ENCODE measurements at regions not wholly inside any gene's neighbourhood (a gene's known extent, or its start where the extent isn't known, plus 50 kb on each side); places are given as distances from the start of the nearest gene placed in this dataset.
"Not testable (repeated sequence)": the region's sequence is repeated elsewhere in the genome, so short reads cannot be mapped to it uniquely, and the experiment has no call there.

GRCh38 chr13:100773923-100774663 is 99.5 kb upstream of the TMTC4 start:
- H3K4me1 Mint-ChIP-seq (ENCODE audit: low read depth), result no peaks in the 10 kb centered on the region
- ATAC-seq (no peak), DNase-seq (no peak)
- H3K27me3 Mint-ChIP-seq (ENCODE audit: low read depth), result no peaks in the 10 kb centered on the region
- H3K36me3 Mint-ChIP-seq (ENCODE audit: insufficient read depth), result no peaks in the 10 kb centered on the region
- H3K9me3 Mint-ChIP-seq, result no peaks in the 10 kb centered on the region
- H3K4me3 Mint-ChIP-seq, result no peak overlapping the region

DNA sequence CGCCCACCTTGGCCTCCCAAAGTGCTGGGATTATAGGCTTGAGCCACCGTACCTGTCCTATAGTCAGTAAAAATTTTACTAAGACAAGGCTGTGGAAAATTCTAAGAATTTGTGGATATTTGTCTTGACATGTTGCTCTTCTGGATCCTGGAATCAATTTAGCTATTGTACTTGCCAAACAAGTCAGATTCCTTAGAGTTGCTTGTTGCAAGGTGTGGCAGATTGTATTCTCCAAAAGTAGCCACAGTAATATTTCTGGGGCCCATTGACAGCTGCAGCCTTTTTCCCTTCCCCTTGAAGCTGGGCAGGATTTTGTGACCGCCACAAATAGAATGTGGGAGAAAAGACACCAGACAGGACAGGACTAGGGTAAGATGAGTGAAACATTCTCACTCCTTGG is 98.8 kb upstream of the TMTC4 start:
- H3K36me3 Mint-ChIP-seq (ENCODE audit: insufficient read depth), result no peaks in the 10 kb centered on the region
- no peaks in the 10 kb centered on the region for H3K27me3 Mint-ChIP-seq (ENCODE audit: low read depth)
- DNase-seq (no peak), ATAC-seq (no peak)
- no peaks in the 10 kb centered on the region for H3K9me3 Mint-ChIP-seq
- no peak overlapping the region for H3K4me3 Mint-ChIP-seq
- H3K4me1 Mint-ChIP-seq (ENCODE audit: low read depth), result no peaks in the 10 kb centered on the region

- Mint-ChIP-seq H3K27me3 (ENCODE audit: low read depth) (peaks cover 6% of the 10 kb centered on the region), H3K9me3 (no peaks in the 10 kb centered on the region), H3K4me3 (no peak overlapping the region), H3K4me1 (ENCODE audit: low read depth) (no peaks in the 10 kb centered on the region), H3K36me3 (ENCODE audit: insufficient read depth) (no peaks in the 10 kb centered on the region)
- no peak for DNase-seq
- no peak for ATAC-seq
Observed at GRCh38 chr13:100767192-100767591, 92.6 kb upstream of the TMTC4 start.

- H3K4me1 Mint-ChIP-seq (ENCODE audit: low read depth); DNase-seq; ATAC-seq; H3K4me3 Mint-ChIP-seq; H3K9me3 Mint-ChIP-seq; H3K36me3 Mint-ChIP-seq (ENCODE audit: insufficient read depth); H3K27me3 Mint-ChIP-seq (ENCODE audit: low read depth): not testable (repeated sequence)
Observed at GRCh38 chr13:100766570-100766969, 92.0 kb upstream of the TMTC4 start.

DNA sequence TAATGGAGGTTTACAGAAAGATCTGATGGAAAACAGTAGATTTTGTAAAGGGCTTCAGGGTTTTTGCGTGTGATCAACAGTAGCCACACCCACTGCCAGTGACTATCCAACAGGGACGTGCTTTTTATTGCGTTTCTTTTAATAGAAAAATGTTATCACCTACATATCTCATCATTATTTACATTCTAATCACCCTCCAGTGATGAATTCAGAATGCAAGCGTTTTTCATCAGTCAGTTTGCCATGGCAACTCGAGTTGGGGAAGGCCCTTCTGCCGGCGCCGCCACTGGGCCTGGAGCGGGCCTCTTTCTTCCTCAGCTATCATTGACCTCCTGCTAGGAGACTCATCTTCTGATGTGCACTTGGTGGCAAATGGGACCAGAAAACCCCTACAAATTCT is 90.3 kb upstream of the TMTC4 start:
- Mint-ChIP-seq H3K27me3 (ENCODE audit: low read depth) (peaks cover 6% of the 10 kb centered on the region), H3K4me1 (ENCODE audit: low read depth) (no peaks in the 10 kb centered on the region), H3K9me3 (no peaks in the 10 kb centered on the region), H3K4me3 (no peak overlapping the region), H3K36me3 (ENCODE audit: insufficient read depth) (no peaks in the 10 kb centered on the region)
- DNase-seq (no peak), ATAC-seq (no peak)

DNA sequence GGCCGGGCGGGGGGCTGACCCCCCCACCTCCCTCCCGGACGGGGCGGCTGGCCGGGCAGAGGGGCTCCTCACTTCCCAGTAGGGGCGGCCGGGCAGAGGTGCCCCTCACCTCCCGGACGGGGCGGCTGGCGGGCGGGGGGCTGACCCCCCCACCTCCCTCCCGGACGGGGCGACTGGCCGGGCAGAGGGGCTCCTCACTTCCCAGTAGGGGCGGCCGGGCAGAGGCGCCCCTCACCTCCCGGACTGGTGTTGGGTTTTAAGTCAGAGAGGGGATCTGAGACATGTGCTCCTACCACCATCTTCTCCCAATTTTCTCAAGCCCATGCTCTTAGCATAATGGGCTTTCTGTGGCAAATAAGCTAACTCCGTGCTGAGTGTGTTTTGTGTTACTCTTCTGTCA is 87.5 kb upstream of the TMTC4 start:
- not testable (repeated sequence) for ATAC-seq; DNase-seq; H3K4me3 Mint-ChIP-seq; H3K36me3 Mint-ChIP-seq (ENCODE audit: insufficient read depth); H3K27me3 Mint-ChIP-seq (ENCODE audit: low read depth); H3K4me1 Mint-ChIP-seq (ENCODE audit: low read depth); H3K9me3 Mint-ChIP-seq

- no peaks in the 10 kb centered on the region for H3K36me3 Mint-ChIP-seq (ENCODE audit: insufficient read depth)
- DNase-seq, result no peak
- H3K4me1 Mint-ChIP-seq (ENCODE audit: low read depth), result no peaks in the 10 kb centered on the region
- H3K27me3 Mint-ChIP-seq (ENCODE audit: low read depth), result no peaks in the 10 kb centered on the region
- H3K4me3 Mint-ChIP-seq, result no peak overlapping the region
- no peak for ATAC-seq
- H3K9me3 Mint-ChIP-seq, result no peaks in the 10 kb centered on the region
Observed at GRCh38 chr13:100755891-100756290, 81.3 kb upstream of the TMTC4 start.

DNA sequence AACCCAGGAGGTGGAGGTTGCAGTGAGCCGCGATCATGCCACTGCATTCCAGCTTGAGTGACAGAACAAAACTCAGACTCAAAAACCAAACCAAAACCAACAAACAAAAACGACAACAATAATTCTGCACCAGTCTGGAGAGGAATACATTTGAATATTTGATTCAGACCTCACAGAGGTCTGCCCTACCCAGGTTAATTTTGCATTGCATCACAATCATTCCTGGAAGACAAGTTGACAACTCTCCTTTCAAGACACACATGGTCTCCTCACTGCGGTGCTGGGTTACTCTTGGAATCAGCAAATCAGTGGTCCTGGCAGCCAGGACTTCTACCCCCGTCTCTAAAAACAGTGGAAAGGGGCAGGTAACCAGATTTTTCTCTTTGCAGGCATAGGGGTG is 79.9 kb upstream of the TMTC4 start:
- no peaks in the 10 kb centered on the region for H3K9me3 Mint-ChIP-seq
- DNase-seq (no peak), ATAC-seq (no peak)
- no peaks in the 10 kb centered on the region for H3K4me1 Mint-ChIP-seq (ENCODE audit: low read depth)
- no peak overlapping the region for H3K4me3 Mint-ChIP-seq
- no peaks in the 10 kb centered on the region for H3K36me3 Mint-ChIP-seq (ENCODE audit: insufficient read depth)
- peaks cover 2% of the 10 kb centered on the region for H3K27me3 Mint-ChIP-seq (ENCODE audit: low read depth)

- peaks cover 2% of the 10 kb centered on the region for H3K27me3 Mint-ChIP-seq (ENCODE audit: low read depth)
- DNase-seq (no peak), ATAC-seq (no peak)
- H3K4me3 Mint-ChIP-seq, result no peak overlapping the region
- H3K4me1 Mint-ChIP-seq (ENCODE audit: low read depth), result no peaks in the 10 kb centered on the region
- H3K9me3 Mint-ChIP-seq, result no peaks in the 10 kb centered on the region
- no peaks in the 10 kb centered on the region for H3K36me3 Mint-ChIP-seq (ENCODE audit: insufficient read depth)
Observed at GRCh38 chr13:100753376-100753775, 78.8 kb upstream of the TMTC4 start.

GRCh38 chr13:100751826-100752225 is 77.2 kb upstream of the TMTC4 start:
- H3K4me1 Mint-ChIP-seq (ENCODE audit: low read depth), result no peaks in the 10 kb centered on the region
- no peaks in the 10 kb centered on the region for H3K36me3 Mint-ChIP-seq (ENCODE audit: insufficient read depth)
- no peaks in the 10 kb centered on the region for H3K9me3 Mint-ChIP-seq
- ATAC-seq (no peak), DNase-seq (no peak)
- peaks cover 2% of the 10 kb centered on the region for H3K27me3 Mint-ChIP-seq (ENCODE audit: low read depth)
- no peak overlapping the region for H3K4me3 Mint-ChIP-seq

DNA sequence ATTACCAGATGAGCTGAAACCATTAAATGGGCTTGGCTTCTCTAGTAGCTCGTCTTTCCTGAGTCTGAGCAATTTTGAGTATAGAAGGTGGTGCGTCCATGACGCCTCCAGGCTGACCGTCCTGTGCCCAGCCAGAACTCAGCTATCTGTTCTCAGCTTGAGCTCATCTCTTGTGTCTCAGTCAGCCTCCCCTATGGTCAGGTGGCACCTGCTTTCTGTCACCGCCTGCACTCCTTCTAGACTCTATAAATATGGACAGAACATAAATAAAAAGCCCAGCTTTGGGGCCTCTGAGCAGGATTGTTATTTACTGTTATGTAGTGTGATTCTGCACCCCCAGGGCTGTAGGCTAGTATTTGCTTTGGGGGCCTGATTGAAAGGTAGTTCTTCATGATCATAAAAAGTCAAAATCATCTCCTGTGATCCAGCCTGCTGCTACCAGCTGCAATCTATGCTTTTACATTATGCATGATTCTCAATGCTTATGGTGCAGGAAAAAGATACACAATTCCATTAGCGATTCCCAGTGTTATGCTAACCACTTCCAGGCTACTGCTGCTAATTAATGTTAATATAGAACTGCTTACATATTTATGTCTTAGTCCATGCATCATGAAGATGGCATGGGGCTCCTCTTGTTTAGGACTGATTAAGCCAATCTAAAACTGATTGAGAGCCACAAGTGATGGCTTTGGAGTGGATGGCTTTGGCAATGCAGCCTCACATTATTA is 72.5 kb upstream of the TMTC4 start:
- DNase-seq (no peak), ATAC-seq (no peak)
- peaks cover 15% of the 10 kb centered on the region for H3K27me3 Mint-ChIP-seq (ENCODE audit: low read depth)
- H3K36me3 Mint-ChIP-seq (ENCODE audit: insufficient read depth), result no peaks in the 10 kb centered on the region
- peaks cover 6% of the 10 kb centered on the region for H3K9me3 Mint-ChIP-seq
- no peak overlapping the region for H3K4me3 Mint-ChIP-seq
- H3K4me1 Mint-ChIP-seq (ENCODE audit: low read depth), result no peaks in the 10 kb centered on the region

DNA sequence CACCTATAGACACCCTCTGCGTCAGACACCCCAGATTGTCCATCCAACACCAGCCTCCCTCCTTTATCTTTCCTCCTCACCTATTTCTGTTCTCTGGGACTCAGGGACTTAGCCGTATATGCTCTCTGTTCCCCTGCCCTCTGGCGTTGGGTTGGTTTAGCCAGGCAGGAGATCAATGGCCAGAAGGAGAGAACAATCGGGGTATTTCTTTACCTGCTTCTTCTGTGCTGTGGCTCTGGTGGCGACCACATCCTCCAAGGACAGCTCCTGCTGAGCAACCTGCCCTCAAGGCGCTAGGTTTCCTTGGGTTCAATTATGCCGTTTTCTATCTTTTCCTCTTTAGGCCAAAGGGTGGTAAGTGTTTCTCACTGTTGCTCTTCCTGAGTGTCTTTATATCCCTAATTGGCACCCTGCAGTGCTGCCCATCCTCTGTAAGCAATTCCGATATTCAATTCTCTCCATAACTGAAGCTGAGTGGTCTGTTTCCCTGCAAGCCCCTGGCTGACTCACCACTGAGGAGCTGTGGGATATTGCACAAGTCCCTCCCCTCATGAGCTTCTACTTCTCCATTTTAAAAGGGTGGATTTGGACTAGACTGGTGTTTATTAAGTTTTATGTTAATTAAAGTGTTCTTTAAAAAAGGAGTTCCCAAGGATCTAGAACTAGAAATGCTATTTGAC is 63.7 kb upstream of the TMTC4 start:
- no peak for DNase-seq
- Mint-ChIP-seq H3K36me3 (ENCODE audit: insufficient read depth) (no peaks in the 10 kb centered on the region), H3K4me1 (ENCODE audit: low read depth) (no peaks in the 10 kb centered on the region), H3K27me3 (ENCODE audit: low read depth) (peaks cover 16% of the 10 kb centered on the region), H3K4me3 (no peak overlapping the region), H3K9me3 (peaks cover 3% of the 10 kb centered on the region)
- no peak for ATAC-seq

- H3K27me3 Mint-ChIP-seq (ENCODE audit: low read depth), result peaks cover 21% of the 10 kb centered on the region
- ATAC-seq (no peak), DNase-seq (no peak)
- H3K9me3 Mint-ChIP-seq, result peaks cover 3% of the 10 kb centered on the region
- no peaks in the 10 kb centered on the region for H3K4me1 Mint-ChIP-seq (ENCODE audit: low read depth)
- H3K4me3 Mint-ChIP-seq, result no peak overlapping the region
- H3K36me3 Mint-ChIP-seq (ENCODE audit: insufficient read depth), result no peaks in the 10 kb centered on the region
Observed at GRCh38 chr13:100735494-100735893, 60.9 kb upstream of the TMTC4 start.

DNA sequence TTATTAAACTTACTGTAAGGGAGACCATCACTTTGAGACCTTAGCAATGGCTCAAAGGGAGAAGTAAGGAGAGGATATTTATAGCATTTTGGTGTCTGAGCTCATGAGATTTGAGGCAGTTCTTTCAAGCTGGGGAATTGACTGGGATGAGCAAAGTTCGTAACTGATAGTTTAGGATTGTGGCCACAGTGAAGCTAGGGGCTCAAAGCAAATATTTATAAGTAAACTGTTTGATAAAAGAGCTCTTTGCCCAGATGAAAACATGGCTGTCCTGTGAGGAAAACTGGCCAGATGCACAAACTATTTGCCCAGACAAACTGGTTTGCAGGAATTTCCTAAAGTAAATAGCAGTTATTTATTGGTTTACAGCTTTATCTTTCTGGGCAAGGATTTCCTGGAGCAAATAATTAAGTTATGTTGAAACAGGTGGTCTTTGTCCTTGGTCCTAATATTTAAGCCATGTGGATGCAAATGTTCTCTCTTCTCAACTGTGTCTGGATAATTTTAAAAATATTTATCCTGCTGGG is 59.7 kb upstream of the TMTC4 start:
- Mint-ChIP-seq H3K4me3 (no peak overlapping the region), H3K36me3 (ENCODE audit: insufficient read depth) (no peaks in the 10 kb centered on the region)

GRCh38 chr13:100733261-100733660 is 58.7 kb upstream of the TMTC4 start:
- Mint-ChIP-seq H3K4me3 (no peak overlapping the region), H3K4me1 (ENCODE audit: low read depth) (no peaks in the 10 kb centered on the region), H3K27me3 (ENCODE audit: low read depth) (peaks cover 17% of the 10 kb centered on the region), H3K36me3 (ENCODE audit: insufficient read depth) (no peaks in the 10 kb centered on the region), H3K9me3 (no peaks in the 10 kb centered on the region)
- DNase-seq (no peak), ATAC-seq (no peak)

More for the DNA sequence above, 59.7 kb upstream of the TMTC4 start:
- H3K4me1 Mint-ChIP-seq (ENCODE audit: low read depth), result no peaks in the 10 kb centered on the region
- ATAC-seq, result no peak
- peaks cover 19% of the 10 kb centered on the region for H3K27me3 Mint-ChIP-seq (ENCODE audit: low read depth)
- H3K9me3 Mint-ChIP-seq, result no peaks in the 10 kb centered on the region
- no peak for DNase-seq

Data from activated T-cell treated with anti-CD3 and anti-CD28 coated beads, Interleukin-2, amount 50 U/mL, for 4 hours (primary cell).